AG04449 (cell line): ENCODE measurements at regions not wholly inside any gene's neighbourhood (a gene's known extent, or its start where the extent isn't known, plus 50 kb on each side); places are given as distances from the start of the nearest gene placed in this dataset.

Experiments used
- CTCF ChIA-PET: fragments of 350-600 bp; formaldehyde crosslinking; extraction: SDS; loops from one replicate; lab custom pipeline; 2021; ENCODE audit warnings: antibody characterized with exemption; lab: Yijun Ruan, JAX
- POLR2A ChIA-PET: fragments of 400-600, 350-600 bp; formaldehyde crosslinking; extraction: SDS; loops from one replicate; lab custom pipeline; 2020; ENCODE audit warnings: antibody characterized with exemption, inconsistent platforms; lab: Yijun Ruan, JAX
- DNase-seq: peaks from one replicate; pipeline ENCODE4 v3.0.0-alpha.2; 2010; ENCODE audit warnings: low read depth, low spot score
- H3K4me3 ChIP-seq: 2 replicates; pipeline ENCODE4 v1.5.1; 2011; ENCODE audit warnings: low read depth, mild to moderate bottlenecking, control low read depth, low read length
- CTCF ChIP-seq: IDR thresholded peaks from one replicate; pipeline ENCODE4 v1.5.1; 2011; ENCODE audit warnings: mild to moderate bottlenecking, moderate library complexity, low read length, control low read depth, inconsistent platforms; ENCODE audit not compliant: insufficient read depth; ENCODE audit errors: missing control alignments

- POLR2A ChIA-PET: no interaction called here
- H3K4me3 ChIP-seq: no peak overlapping the region
- DNase-seq: no peak
- TF ChIP-seq CTCF: no peak
- CTCF ChIA-PET: no interaction called here
These were observed 68.1 kb upstream of the CTNNB1 start for GRCh38 chr3:41131224-41131623.

- TF ChIP-seq CTCF: no peak
- POLR2A ChIA-PET: no interaction called here
- DNase-seq: no peak
These were observed 61.6 kb upstream of the CTNNB1 start for GRCh38 chr3:41137686-41138111.

GRCh38 chr3:41138146-41138545, 61.2 kb upstream of the CTNNB1 start:
- POLR2A ChIA-PET: no interaction called here
- no peak for DNase-seq
- CTCF ChIA-PET: no interaction called here
- no peak for TF ChIP-seq CTCF
- no peak overlapping the region for H3K4me3 ChIP-seq

More at GRCh38 chr3:41137686-41138111, 61.6 kb upstream of the CTNNB1 start:
- CTCF ChIA-PET: no interaction called here
- no peak overlapping the region for H3K4me3 ChIP-seq

- H3K4me3 ChIP-seq: no peak overlapping the region
- no peak for DNase-seq
- no peak for TF ChIP-seq CTCF
- ChIA-PET POLR2A (no interaction called here), CTCF (no interaction called here)
These were observed 60.7 kb upstream of the CTNNB1 start for GRCh38 chr3:41138601-41139000.

- no peak overlapping the region for H3K4me3 ChIP-seq
- POLR2A ChIA-PET: no interaction called here
- no peak for TF ChIP-seq CTCF
- CTCF ChIA-PET: no interaction called here
- no peak for DNase-seq
These were observed 59.1 kb upstream of the CTNNB1 start for GRCh38 chr3:41140242-41140641.

- TF ChIP-seq CTCF: no peak
- ChIA-PET CTCF (no interaction called here), POLR2A (no interaction called here)
These were observed 57.7 kb upstream of the CTNNB1 start for GRCh38 chr3:41141433-41142167.

More at GRCh38 chr3:41141433-41142167, 57.7 kb upstream of the CTNNB1 start:
- no peak overlapping the region for H3K4me3 ChIP-seq
- no peak for DNase-seq
